Panc1 (cell line): ENCODE measurements at regions not wholly inside any gene's neighbourhood (a gene's known extent, or its start where the extent isn't known, plus 50 kb on each side); places are given as distances from the start of the nearest gene placed in this dataset.

ENCODE experiments used
- ATAC-seq: fragments of 200-7000 bp; cut with Tn5 transposase; 2 replicates; pipeline ENCODE4 v1.9.1; 2020; ENCODE audit warnings: mild to moderate bottlenecking, moderate library complexity
- BruUV-seq: library from RNA; stranded (reverse); fragments of 400-500 nt; replicated peaks from 2 replicates; lab custom pipeline; 2021; lab: Mats Ljungman, UMichigan
- CTCF ChIA-PET: fragments of 300-600 bp; sonication (Branson Sonifier 250); formaldehyde crosslinking; loops from one replicate; lab custom pipeline; 2022; ENCODE audit warnings: antibody characterized with exemption; lab: Charles Lee
- POLR2A ChIA-PET: fragments of 300-600 bp; sonication (Branson Sonifier 250); formaldehyde crosslinking; loops from one replicate; lab custom pipeline; 2022; ENCODE audit warnings: antibody characterized with exemption; lab: Charles Lee
- DNase-seq: peaks from one replicate; pipeline ENCODE4 v3.0.0-alpha.2; 2010; ENCODE audit warnings: low read depth, low spot score
- H3K27ac ChIP-seq: 2 replicates; pipeline ENCODE4 v1.5.1; 2011; ENCODE audit warnings: mild to moderate bottlenecking, low read length, inconsistent platforms
- H3K27me3 ChIP-seq: fragments of 200-500 bp; sonication (Bioruptor generic); 2 replicates; pipeline ENCODE4 v1.6.0; 2014; ENCODE audit warnings: low read length, inconsistent platforms; ENCODE audit not compliant: control insufficient read depth, insufficient read depth
- H3K36me3 ChIP-seq: fragments of 200-500 bp; sonication (Bioruptor generic); 2 replicates; pipeline ENCODE4 v1.5.1; 2014; ENCODE audit warnings: inconsistent platforms, mild to moderate bottlenecking, low read length, moderate library complexity; ENCODE audit not compliant: control insufficient read depth, insufficient read depth
- H3K4me1 ChIP-seq: 2 replicates; pipeline ENCODE4 v1.5.1; 2011; ENCODE audit warnings: inconsistent platforms, mild to moderate bottlenecking, low read length, moderate library complexity; ENCODE audit not compliant: control insufficient read depth, insufficient read depth
- H3K4me3 ChIP-seq, 2 experiments: 2 replicates each; pipeline ENCODE4 v1.5.1; 2011 to 2012; ENCODE audit warnings: low read depth in 2 of 2, low read length in 2 of 2, mild to moderate bottlenecking in 2 of 2, inconsistent platforms in 1 of 2, moderate library complexity in 1 of 2
- H3K9me3 ChIP-seq: fragments of 200-500 bp; sonication (Bioruptor generic); 2 replicates; pipeline ENCODE4 v1.5.1; 2014; ENCODE audit warnings: low read depth, mild to moderate bottlenecking, inconsistent platforms, low read length, moderate library complexity; ENCODE audit not compliant: control insufficient read depth, insufficient read depth
- CTCF ChIP-seq: fragments of 450-650 bp; IDR thresholded peaks from 2 replicates; pipeline ENCODE4 v1.5.1; 2017; ENCODE audit warnings: mild to moderate bottlenecking
- POLR2AphosphoS5 ChIP-seq: IDR thresholded peaks from 2 replicates; pipeline ENCODE4 v1.6.1; 2012; ENCODE audit warnings: mild to moderate bottlenecking, low read depth, low read length, moderate library complexity
- REST ChIP-seq, 2 experiments: IDR thresholded peaks; 2 replicates each; pipeline ENCODE4 v1.6.1; 2011 to 2012; ENCODE audit warnings: low read depth in 2 of 2, control low read depth in 1 of 2, low read length in 1 of 2, mild to moderate bottlenecking in 1 of 2, moderate library complexity in 1 of 2; ENCODE audit not compliant: insufficient read depth in 1 of 2
- SIN3A ChIP-seq: IDR thresholded peaks from 2 replicates; pipeline ENCODE4 v1.6.1; 2012; ENCODE audit warnings: low read depth, mild to moderate bottlenecking, low read length, moderate library complexity, borderline replicate concordance; ENCODE audit not compliant: insufficient read depth
- TCF7L2 ChIP-seq: IDR thresholded peaks from 2 replicates; pipeline ENCODE4 v1.6.1; 2011; ENCODE audit warnings: mild to moderate bottlenecking, low read depth, low read length, inconsistent platforms
- in situ Hi-C: cut with HindIII; loops from 2 replicates; pipeline ENCODE4 v1.10.0; 2016; ENCODE audit warnings: low sequenced_read_pairs, low pct_unique_long_range_greater_than_20kb
- intact Hi-C: fragments of 100-400 bp; cut with micrococcal nuclease; formaldehyde crosslinking; loops from one replicate; pipeline ENCODE4 v1.10.0; 2022; ENCODE audit not compliant: unreplicated experiment

- Histone ChIP-seq H3K9me3 (peaks cover 8% of the 10 kb centered on the region; the same call in 1 of the 2 replicates), H3K4me3 (no peak overlapping the region), H3K27me3 (no peaks in the 10 kb centered on the region), H3K4me1 (peaks cover 6% of the 10 kb centered on the region; the same call in 1 of the 2 replicates), H3K27ac (no peak overlapping the region), H3K36me3 (no peaks in the 10 kb centered on the region)
- intact Hi-C loops (no loop called here), in situ Hi-C loops (no loop called here)
- DNase-seq = peak; percentile 22
- TF ChIP-seq TCF7L2 (no peak), SIN3A (no peak), REST (IDR thresholded peaks at IDR 0.05; ENCODE audit: insufficient read depth in 1 of 2, low read depth in 2 of 2, low read length in 1 of 2) (no peak), CTCF (no peak), POLR2AphosphoS5 (no peak)
- ATAC-seq = peak; percentile 97
- ChIA-PET CTCF (no interaction called here), POLR2A (no interaction called here)
- no TSS peak for BruUV-seq
These were observed 71.0 kb upstream of the CYP1B1 start for GRCh38 chr2:38146907-38147307.

- intact Hi-C loops = no loop called here
- Histone ChIP-seq H3K4me3 (no peak overlapping the region), H3K9me3 (peaks cover 8% of the 10 kb centered on the region; the same call in 1 of the 2 replicates), H3K36me3 (no peaks in the 10 kb centered on the region), H3K4me1 (peaks cover 6% of the 10 kb centered on the region; the same call in 1 of the 2 replicates), H3K27me3 (no peaks in the 10 kb centered on the region), H3K27ac (no peak overlapping the region)
- BruUV-seq = no TSS peak
- ATAC-seq = peak; percentile 79
- TF ChIP-seq REST (IDR thresholded peaks at IDR 0.05; ENCODE audit: insufficient read depth in 1 of 2, low read depth in 2 of 2, low read length in 1 of 2) (no peak), POLR2AphosphoS5 (no peak), CTCF (no peak), SIN3A (no peak), TCF7L2 (no peak)
- DNase-seq = no peak
- ChIA-PET POLR2A (interaction anchor here (0.7 kb wide), 1 partner anchor 185 kb away, joined by 16 read pairs; no protein-coding TSS in a partner anchor), CTCF (no interaction called here)
- in situ Hi-C loops = no loop called here
These were observed 70.4 kb upstream of the CYP1B1 start for GRCh38 chr2:38146275-38146906.
